GM21367 (cell line): ENCODE measurements at regions not wholly inside any gene's neighbourhood (a gene's known extent, or its start where the extent isn't known, plus 50 kb on each side); places are given as distances from the start of the nearest gene placed in this dataset.
"Not testable (repeated sequence)": the region's sequence is repeated elsewhere in the genome, so short reads cannot be mapped to it uniquely, and the experiment has no call there.

Experiments
- ATAC-seq: cut with Tn5 transposase; IDR thresholded peaks from one replicate; pipeline ENCODE4 v1.9.1; 2021; ENCODE audit not compliant: unreplicated experiment

DNA sequence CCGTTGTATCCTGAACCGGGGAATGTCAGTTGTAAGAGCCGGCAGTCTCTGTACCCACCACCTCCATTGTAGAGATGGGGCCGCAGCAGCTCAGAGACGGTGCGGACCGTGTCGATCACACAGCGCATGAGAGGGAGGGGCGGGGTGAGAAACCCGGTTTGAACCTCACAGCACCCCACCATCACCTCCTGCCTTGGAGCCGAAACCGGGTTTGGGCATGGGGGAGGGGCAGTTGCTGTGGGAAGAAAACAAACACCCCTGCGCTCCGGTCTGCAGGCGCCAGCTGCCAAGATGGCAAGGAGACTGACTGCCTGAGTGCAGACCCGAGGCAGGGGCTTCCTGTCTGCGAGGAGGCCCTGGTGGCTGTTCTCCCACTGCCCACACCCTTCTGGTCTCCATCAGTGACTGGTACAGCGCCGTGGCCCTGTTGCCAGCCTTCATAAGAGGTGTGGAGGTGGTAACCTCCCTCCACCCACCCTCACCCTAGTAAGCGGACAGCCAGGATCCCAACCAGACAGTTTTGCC lies 69.2 kb upstream of the SSBP3 start:
- ATAC-seq, result no peak

DNA sequence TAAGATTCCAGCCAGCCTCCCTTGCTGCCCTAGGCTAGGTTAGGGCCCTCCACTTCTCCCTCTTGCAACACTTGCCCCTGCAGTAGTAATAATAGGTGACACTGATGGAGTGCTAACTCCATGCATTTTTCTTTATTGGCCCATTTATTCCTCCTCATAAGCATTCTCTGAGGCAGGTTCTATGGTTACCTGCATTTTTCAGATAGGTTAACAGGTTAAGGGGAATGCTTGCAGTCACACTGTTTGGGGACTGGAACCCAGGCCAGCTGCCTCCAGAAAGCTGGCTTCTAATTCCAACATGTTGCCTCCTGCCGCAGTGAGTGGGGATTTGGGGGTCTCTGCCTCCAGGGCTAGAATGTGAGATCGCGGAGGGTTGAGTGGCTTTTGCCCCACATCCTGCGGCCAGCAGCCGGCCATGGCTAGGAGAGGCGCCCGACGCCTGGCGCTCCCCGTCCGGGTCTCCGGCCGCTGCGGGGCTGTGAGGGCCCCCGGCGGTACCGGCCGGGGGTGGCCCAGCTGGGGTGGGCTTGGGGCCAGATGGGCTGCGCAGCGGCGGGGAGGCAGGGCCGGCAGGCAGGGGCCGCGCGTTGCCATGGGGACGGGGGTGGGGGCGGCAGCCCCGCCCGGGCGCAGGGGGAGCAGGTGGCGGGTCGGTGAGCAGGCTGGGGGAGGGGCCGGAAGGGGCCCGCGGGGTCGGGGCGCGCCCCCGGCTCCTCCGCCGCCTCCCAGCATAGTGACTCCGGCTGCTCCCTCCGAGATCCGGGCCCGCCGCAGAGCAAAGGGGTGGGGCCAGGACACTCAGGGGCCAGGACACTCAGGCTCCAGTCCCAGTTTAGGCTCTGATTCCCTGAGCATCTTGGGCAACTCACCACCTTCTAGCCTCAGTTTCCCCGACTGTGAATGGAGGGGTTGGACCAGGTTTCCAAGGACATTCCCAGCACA lies 68.4 kb upstream of the SSBP3 start:
- no peak for ATAC-seq

DNA sequence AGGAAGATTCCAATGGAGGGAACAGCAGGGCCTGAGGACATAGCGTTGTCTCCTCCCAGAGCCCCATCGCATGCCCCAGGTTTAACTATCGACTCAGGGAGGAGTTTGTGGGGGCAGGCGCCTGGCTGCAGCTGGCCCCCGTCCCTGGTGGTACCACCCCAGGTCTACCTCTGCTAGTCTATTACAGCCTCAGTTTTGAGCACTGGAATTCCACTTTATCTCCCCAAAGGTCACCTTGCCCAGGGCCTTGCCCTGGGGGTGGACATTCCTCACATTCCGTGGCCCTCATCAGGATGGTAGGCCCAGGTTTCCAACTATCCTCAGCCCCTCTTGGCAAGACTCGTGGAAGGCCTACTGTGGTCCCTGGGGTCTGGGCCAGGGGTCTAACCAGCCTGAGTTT lies 65.4 kb upstream of the SSBP3 start:
- no peak for ATAC-seq

DNA sequence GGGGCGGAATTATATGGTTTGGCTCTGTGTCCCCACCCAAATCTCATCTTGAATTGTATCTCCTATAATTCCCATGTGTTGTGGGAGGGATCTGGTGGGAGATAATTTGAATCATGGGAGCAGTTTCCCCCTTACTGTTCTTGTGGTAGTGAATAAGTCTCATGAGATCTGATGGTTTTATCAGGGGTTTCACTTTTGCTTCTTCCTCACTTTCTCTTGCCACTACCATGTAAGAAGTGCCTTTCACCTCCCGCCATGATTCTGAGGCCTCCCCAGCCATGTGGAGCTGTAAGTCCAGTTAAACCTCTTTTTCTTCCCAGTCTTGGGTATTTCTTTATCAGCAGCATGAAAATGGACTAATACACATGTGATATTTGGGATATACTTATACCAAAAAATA lies 63.2 kb upstream of the SSBP3 start:
- ATAC-seq, result not testable (repeated sequence)

DNA sequence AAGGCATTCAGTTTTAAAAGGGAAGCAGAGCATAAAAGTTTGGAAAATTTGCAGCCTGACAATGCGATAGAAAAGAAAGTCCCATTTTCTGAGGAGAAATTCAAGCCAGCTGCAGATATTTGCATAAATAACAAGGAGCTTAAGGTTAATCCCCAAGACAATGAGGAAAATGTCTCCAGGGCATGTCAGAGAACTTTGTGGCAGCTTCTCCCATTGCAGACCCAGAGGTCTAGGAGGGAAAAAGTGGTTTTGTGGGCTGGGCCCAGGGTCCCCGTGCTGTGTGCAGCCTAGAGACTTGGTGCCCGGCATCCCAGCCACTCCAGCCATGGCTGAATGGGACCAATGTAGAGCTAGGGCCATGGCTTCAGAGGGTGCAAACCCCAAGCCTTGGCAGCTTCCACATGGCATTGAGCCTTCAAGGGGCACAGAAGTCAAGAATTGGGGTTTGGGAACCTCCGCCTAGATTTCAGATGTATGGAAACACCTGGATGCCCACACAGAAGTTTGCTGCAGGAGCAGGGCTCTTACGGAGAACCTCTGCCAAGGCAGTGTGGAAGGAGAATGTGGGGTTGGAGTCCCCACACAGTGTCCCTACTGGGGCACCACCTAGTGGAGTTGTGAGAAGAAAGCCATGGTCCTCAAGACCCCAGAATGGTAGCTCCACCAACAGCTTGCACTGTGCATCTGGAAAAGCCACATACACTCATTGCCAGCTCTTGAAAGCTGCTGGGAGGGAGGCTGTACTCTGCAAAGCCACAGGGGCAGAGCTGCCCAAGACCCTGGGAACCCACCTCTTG lies 62.3 kb upstream of the SSBP3 start:
- not testable (repeated sequence) for ATAC-seq

DNA sequence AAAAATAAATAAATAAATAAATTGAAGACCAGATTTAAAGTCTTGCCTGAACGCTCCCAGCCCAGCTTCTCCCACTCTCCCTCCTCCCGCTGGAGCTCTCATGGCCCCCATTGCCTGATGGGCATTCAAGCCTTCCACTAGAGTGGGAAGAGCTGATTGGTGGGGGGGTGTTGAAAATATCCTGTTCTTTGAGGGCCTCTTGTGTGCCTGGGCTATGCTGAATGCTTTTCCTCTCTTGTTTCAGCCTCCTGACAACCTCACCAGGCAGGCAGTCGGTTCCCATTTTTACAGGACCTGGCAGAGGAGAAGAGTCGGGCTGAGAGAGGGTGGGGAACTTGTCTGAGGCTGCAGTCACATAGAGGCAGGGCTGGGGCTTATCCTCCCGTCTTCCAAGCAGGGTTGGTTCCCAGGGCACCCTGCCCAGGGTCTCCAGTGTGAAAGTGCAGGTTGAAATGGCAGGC lies 59.2 kb upstream of the SSBP3 start:
- ATAC-seq, result no peak

DNA sequence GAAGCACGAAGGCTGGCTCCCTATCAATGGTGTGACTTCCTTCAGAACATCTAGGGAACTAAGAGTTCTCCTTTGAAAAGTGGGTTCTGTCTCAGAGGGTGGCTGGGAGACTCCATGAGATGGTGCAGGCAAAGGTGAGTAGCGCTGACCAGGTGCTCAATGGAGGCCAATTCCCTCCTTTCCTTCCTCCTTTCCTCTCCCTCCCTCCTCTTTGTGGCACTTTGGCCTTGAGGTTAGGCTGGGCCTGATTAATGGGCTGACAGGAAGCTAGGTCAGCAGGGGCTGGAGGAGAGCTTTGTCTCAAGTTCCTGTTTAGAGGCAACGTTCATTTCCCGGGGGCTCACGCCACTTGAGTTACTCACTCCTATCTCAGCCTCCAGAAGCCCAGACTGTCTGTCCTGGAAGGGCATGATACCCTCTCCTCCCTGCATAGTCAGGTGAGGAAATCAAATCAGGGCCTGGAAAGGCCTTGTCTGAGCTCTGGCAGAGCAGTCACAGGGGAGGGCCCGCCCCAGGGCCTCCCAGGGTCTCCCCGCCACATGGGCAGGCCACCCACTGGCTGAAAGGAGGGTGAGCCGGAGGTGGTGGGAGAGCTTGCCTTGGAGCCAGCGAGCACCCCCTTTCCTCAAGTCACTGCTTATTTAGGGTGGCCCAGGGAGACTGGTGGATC lies 58.4 kb upstream of the SSBP3 start:
- no peak for ATAC-seq

DNA sequence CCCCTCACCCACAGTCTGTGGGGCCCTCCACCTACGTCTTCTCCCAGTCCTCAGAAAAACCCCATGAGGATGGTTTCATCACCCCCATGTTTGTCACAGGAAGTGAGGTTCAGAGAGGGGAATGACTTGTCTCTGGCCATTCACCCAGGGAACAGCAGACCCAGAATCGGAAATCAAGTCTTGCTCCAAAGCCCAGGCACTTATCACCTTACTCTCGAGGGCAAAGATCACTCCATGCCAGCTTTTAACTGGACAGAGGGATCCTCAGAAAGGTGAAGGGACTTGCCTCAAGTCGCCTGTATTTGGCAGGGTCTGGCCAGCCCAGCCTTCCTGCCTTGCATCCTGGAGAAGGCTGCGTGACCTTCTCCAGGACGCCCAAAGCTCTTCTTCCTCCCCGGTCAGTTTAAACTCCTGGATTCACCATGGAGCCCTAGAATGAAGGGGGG lies 57.9 kb upstream of the SSBP3 start:
- ATAC-seq, result no peak

DNA sequence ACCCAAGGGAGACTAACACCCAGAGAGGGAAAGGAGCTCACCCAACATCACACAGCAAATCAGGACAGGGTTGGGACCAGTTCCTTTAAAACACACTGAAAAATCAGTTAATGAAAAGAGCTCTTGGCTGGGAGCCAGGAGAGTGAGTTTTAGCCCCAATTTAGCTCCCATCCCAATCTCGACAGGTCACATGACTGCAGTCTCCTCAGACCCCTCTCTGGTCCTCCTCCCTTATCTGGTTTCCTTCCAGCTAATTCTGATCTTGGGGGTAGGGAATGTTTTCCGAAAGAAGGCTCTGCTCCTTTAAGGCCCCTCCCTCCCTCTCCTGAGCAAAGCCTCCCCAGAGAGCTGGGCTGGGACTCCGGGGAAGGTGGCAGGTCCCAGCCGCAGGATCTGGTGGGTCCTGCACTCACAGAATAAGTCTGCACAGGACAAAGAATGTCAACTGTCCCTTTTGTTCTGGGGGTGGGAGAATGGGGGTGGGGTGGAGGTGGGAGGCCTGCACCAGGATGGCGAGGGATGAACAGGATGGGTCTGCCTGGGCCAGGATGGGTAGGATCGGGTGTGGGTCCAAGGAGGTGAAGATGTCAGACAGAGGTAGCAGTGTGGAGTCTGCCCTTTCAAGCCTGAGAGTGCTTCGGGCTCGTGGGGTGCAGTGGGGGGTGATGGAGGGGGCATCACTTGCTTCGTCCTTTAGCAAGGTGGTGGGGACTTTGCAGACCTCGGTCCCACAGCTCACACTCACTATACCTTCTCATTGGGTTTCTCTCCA lies 57.3 kb upstream of the SSBP3 start:
- ATAC-seq, result no peak

DNA sequence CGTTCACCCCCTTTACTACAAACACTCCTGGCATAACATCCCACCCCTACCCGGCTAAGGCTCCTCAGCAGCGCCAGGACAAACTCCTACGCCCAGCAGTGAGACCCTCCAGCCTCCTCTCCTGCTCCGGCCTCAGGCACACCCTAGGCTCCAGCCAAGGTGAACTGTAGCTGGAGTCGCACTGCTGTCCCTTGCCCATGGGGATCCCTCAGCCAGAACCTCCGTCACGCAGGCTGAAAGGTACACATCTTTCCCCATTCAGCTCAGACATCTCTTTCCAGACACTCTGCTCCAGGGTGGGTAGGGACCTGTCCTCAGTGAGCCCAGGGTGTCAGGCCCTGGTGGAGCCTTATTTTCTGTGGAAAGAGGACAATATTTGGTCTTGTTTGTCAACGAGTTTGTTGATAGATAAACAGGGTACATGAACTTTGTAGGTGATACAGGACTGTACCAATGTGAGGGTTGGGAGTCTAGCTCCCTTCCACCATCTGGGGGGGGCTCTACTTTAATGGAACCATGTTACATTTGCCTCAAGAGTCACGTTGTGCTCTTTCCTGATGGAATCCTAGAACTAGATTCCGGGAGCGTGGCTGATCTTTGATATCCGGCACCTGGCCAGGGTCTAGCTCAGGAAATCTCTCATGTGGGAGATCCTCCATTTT lies 56.5 kb upstream of the SSBP3 start:
- no peak for ATAC-seq

DNA sequence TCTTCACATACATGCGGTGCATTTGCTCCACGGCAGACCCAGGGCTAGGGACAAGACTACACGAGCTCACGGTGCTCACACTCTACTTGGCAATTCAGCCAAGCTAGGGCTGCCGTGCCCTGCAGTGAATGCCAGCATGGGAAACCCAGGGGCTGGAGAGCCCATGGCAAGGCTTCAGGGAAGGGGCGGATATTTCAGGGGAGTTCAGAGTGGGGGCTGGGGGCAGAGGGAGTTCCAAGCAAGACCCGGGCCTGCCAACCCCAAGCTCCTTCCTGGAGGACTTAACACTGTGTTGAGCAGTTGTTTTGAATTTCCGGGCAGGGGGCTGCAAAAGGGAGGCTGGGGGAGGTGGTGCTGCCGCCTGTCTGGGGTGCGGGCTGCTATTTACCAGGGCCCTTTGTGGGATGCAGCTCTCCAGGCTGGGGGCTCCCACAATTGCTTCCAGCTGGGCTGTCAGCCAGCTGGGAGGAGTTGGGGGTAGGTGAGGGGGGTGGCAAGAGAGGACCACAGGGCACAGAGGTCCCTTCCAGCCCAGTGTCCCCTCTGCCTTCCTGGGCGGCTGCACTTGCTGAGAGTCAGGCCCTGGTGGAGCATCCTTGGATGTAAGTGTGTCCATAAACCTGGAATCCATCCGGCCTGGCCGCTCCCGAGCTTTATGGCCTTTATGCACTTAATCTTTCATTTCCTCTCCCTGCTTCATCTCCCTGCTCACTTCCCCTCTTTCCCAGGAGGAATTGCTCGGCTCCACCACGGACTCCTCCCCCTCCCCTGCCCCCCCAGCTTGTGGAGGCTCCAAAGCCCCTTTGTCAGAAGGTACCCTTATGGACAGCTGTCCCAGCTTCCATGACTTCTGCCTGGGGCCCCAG lies 55.8 kb upstream of the SSBP3 start:
- ATAC-seq, result no peak

DNA sequence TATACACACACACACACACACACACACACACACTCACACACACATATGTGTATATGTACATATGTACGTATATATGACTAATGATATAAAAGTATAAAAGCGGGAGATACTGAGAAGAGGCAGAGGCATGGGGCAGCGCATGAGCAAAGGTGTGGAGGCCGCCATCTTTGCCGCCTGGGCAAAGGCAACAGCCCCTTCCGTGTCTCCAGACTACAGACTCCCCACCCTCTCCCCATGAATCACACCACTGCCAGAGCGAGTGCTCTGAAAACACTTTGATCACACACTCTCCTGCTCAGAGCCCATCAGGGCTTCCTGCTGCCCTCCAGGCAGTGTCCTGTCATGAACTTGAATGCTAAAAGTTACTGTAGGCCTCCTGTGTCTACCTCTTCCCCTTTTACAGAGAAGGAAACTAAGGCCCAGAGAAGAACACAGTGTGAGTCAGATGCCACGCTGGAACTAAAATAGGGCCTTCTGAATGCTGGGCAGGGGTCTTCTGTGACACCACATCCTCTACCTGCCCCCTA lies 54.7 kb upstream of the SSBP3 start:
- no peak for ATAC-seq

DNA sequence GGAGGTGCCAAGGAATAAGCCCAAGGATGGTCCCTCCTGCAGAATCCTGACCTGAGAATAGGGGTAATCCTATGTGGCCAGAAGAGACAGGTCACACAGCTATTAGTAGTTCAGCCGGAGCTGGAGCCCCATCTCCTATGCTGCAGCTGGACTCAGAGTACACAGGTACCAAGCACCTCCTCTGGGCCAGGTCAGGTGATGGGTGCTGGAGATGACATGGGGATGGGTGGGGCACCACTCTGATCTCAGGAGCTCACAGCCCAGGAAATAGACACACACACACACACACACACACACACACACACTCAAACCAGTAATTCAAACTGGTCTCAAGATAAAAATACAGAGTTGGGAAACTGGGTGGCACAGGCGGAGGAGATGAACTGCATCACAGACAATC lies 54.2 kb upstream of the SSBP3 start:
- ATAC-seq, result no peak

DNA sequence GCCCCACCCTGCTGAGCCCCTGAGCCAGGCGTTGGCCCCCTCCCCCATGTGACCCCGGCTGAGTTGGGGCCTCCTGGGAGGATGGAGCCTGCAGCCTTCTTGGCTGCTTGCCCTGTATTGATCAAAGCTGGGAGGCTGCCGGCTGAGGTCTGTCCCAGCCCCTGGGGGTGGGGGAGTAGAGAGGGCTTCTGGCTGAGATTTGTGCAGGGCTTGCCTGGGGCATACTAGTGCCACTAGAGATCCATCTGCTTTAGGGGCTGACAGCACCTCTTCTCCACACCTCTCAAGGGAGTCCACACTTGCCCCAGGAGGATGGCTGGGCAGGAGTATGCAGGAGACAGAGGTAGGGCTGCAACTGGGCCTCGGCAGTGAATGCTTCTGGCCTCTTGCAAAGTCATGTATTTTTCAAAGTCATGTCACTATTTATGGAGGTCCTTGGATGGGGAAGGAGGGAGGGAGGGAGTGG lies 53.6 kb upstream of the SSBP3 start:
- ATAC-seq, result no peak

DNA sequence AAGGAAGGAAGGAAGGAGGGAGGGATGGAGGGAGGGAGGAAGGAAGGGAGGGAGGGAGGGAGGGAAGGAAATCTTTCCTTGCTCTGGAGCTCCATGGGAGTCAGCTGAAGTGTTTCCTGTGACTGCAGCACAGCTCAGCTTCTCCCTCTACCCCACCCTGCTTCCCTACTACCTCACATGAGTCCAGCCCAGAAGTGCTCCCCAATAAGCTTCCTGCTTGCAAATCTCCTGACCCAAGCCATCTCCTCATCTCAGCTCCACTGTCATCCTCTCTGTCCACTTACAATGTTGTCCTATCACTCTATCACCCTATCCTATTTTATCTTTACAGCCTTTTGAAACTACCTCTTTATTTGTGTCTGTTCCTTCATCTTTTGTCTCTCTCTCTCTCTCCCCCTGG lies 52.9 kb upstream of the SSBP3 start:
- ATAC-seq, result no peak

DNA sequence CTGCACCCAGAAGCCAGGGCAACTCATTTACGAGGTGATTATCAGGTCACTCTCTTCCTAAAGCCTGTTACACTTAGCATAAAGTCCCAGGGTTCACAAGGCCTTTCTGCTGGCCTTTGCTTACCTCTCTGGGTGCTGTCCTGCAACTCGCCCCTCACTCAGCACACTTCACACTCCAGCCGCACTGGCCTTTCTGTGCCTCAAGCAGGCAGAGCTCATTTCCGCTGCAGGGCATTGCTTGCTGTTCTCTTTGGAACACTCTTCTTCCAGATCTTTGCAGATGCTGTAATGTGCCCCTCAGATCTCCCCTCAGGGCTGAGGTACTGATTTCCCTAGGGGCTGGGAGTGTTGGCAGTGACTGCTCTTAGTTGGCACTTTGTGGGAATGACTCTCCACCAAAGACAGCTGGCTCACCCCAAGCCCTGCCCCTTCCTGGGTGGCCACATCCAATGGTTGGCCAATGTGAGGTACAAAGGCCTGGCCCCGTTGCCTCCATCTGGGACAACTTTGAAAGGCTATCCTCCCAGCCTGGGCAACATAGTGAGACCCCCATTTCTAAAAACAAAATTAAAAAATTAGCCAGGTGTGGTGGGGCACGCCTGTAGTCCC lies 50.8 kb upstream of the SSBP3 start:
- no peak for ATAC-seq

DNA sequence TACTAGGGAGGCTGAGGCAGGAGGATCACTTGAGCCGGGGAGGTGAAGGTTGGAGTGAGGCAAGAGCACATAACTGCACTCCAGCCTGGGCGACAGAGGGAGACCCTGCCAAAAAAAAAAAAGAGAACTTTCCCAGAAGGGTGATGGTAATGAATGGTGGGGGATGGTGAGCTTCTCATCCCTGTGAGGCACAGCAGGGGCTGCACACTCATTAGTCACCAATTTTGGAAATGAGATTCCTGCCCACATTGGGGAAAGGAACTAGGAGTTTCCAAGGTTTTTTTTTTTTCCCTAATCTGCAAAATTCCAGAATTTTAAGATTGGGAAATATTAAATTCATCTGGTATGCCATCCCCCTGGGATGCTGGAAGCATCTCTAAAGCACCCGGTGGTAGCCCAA lies 50.2 kb upstream of the SSBP3 start:
- ATAC-seq, result no peak
